Heart left ventricle (tissue), 16 donors: ENCODE measurements at regions not wholly inside any gene's neighbourhood (a gene's known extent, or its start where the extent isn't known, plus 50 kb on each side); places are given as distances from the start of the nearest gene placed in this dataset.

Source experiments
- ATAC-seq, 4 donors: fragments of 200-7000 bp; cut with Tn5 transposase; one replicate each; pipeline ENCODE4 v1.9.1; 2020 to 2022; ENCODE audit warnings: moderate library complexity in 4 of 4, mild to moderate bottlenecking in 3 of 4, moderate number of reproducible peaks in 1 of 4
- DNase-seq, 5 donors: peaks; one replicate each; pipeline ENCODE4 v3.0.0-alpha.2; 2020
- H3K27ac ChIP-seq, 12 donors: fragments of 200-600 bp; sonication (generic) in 4 of 12; one replicate each; pipeline versions ENCODE4 v1.5.0 to v1.8.0; 2016 to 2022; ENCODE audit warnings: mild to moderate bottlenecking in 2 of 12
- H3K27me3 ChIP-seq, 9 donors: fragments of 200-600 bp; sonication (generic) in 2 of 9; one replicate each; pipeline versions ENCODE4 v1.5.1 to v1.8.0; 2016 to 2022; ENCODE audit warnings: mild to moderate bottlenecking in 3 of 9
- H3K36me3 ChIP-seq, 9 donors: fragments of 200-600 bp; sonication (generic) in 2 of 9; one replicate each; pipeline versions ENCODE4 v1.5.0 to v1.8.0; 2018 to 2022; ENCODE audit warnings: mild to moderate bottlenecking in 2 of 9
- H3K4me1 ChIP-seq, 12 donors: fragments of 200-600 bp; sonication (generic) in 4 of 12; one replicate each; pipeline versions ENCODE4 v1.5.0 to v1.8.0; 2016 to 2022; ENCODE audit warnings: mild to moderate bottlenecking in 3 of 12
- H3K4me3 ChIP-seq, 12 donors: fragments of 200-600 bp; sonication (generic) in 4 of 12; one replicate each; pipeline versions ENCODE4 v1.5.0 to v1.8.0; 2017 to 2022; ENCODE audit warnings: mild to moderate bottlenecking in 9 of 12, moderate library complexity in 4 of 12
- H3K9me3 ChIP-seq, 12 donors: fragments of 200-600 bp; sonication (generic) in 4 of 12; one replicate each; pipeline versions ENCODE4 v1.5.0 to v1.8.0; 2016 to 2022; ENCODE audit warnings: mild to moderate bottlenecking in 1 of 12
- CTCF ChIP-seq, 12 donors: fragments of 200-600 bp; sonication (generic) in 4 of 12; IDR thresholded peaks; one replicate each; pipeline versions ENCODE4 v1.5.0 to v1.8.0; 2018 to 2022; ENCODE audit warnings: antibody characterized with exemption in 12 of 12, mild to moderate bottlenecking in 5 of 12
- POLR2A ChIP-seq, 2 donors: fragments of 450-650 bp; IDR thresholded peaks; one replicate each; pipeline ENCODE4 v1.6.1; 2017; ENCODE audit warnings: antibody characterized with exemption in 2 of 2, mild to moderate bottlenecking in 2 of 2, moderate library complexity in 2 of 2
- WGBS, 4 donors: extraction: QIAGEN DNeasy Blood & Tissue Kit in 2 of 4; methylation state at CpG; one replicate each; pipeline versions ENCODE4 v1.1.5 to v1.1.7; 2013 to 2018; 5-methylcytosine and 5-hydroxymethylcytosine counted together
- intact Hi-C, 10 donors: fragments of 100-400 bp; cut with DNase I; formaldehyde crosslinking; loops; one replicate each; pipeline versions ENCODE4 v1.11.1 to v1.14.2; 2022
- donor health status: ischemic (EF 13 %, LVEDD 7.1; RV severe dilation, severe dysfunction).
- donor health status: healthy with polysubstance abuse.
- donor health status: DM: no; HTN: yes; CAD: no.
- donor health status: DM: no; HTN: no; CAD: no.
- donor health status: ischemic (EF 25% LVEDD 6.9; RV normal size, moderate dysfunction).
- donor health status: ischemic (EF 25% LVEDD 5.7; RV mildly dilated, moderate dysfunction).
- donor health status: healthy.
- donor health status: DM: yes; HTN: yes; CAD: no.
- donor health status: ischemic (EF 35%, LVEDD 5.7; RV mildly dilated, moderate dysfunction).
- donor health status: nonischemic (EF 11% LVEDD 7.7; RV severe dilation, severe dysfunction).
- donor health status: DM: yes; HTN: yes; CAD: no.
- donor health status: PGD.
- donor health status: ischemic (EF 29% LVEDD 5.4; RV normal size, mild dysfunction).
- donor health status: nonischemic (EF 23%, LVEDD 6.1; RV moderate dilation, normal function).

GRCh38 chr19:30695171-30695875, 323.1 kb downstream of the ZNF536 start:
- no peaks in the 10 kb centered on the region for H3K9me3 ChIP-seq
- no peak overlapping the region for H3K4me3 ChIP-seq
- 67 to 76% (median 70%) methylated on average over 8 of the region's 8 CpGs for WGBS, 4 donors
- DNase-seq, result no peak
- no peak overlapping the region for H3K27ac ChIP-seq
- intact Hi-C loops, result loop anchor here in 1 of 10 donors (10.0 kb wide), 1 partner anchor 1349 kb away; no protein-coding TSS in a partner anchor
- no peaks in the 10 kb centered on the region for H3K36me3 ChIP-seq
- peak in 1 of 4 donors; percentile 22 for ATAC-seq
- peaks cover 0 to 14% (median 0%) of the 10 kb centered on the region in 12 donors for H3K4me1 ChIP-seq
- TF ChIP-seq POLR2A (IDR thresholded peaks at IDR 0.05) (no peak), CTCF (IDR thresholded peaks at IDR 0.05) (peak in 3 of 12 donors; percentile 15 to 36 (median 17))
- peaks cover 0 to 19% (median 8%) of the 10 kb centered on the region in 9 donors for H3K27me3 ChIP-seq

- TF ChIP-seq POLR2A (IDR thresholded peaks at IDR 0.05) (no peak), CTCF (IDR thresholded peaks at IDR 0.05) (no peak)
- H3K27ac ChIP-seq, result no peak overlapping the region
- H3K27me3 ChIP-seq, result peaks cover 0 to 22% (median 8%) of the 10 kb centered on the region in 9 donors
Measured at GRCh38 chr19:30694156-30694755, 322.1 kb downstream of the ZNF536 start.

GRCh38 chr19:30692879-30693503, 320.8 kb downstream of the ZNF536 start:
- H3K27ac ChIP-seq, result peak overlapping the region in 1 of 12 donors; percentile 64
- TF ChIP-seq CTCF (IDR thresholded peaks at IDR 0.05) (no peak), POLR2A (IDR thresholded peaks at IDR 0.05) (no peak)
- peak in 1 of 4 donors; percentile 14 for ATAC-seq

More at GRCh38 chr19:30694156-30694755, 322.1 kb downstream of the ZNF536 start:
- ATAC-seq (no peak), DNase-seq (no peak)
- intact Hi-C loops, result loop anchor here in 1 of 10 donors (10.0 kb wide), 1 partner anchor 1351 kb away; no protein-coding TSS in a partner anchor
- H3K9me3 ChIP-seq, result no peaks in the 10 kb centered on the region
- H3K36me3 ChIP-seq, result no peaks in the 10 kb centered on the region
- 83 to 87% (median 84%) methylated on average over 4 of the region's 4 CpGs for WGBS, 4 donors
- H3K4me3 ChIP-seq, result no peak overlapping the region
- peaks cover 0 to 14% (median 0%) of the 10 kb centered on the region in 12 donors for H3K4me1 ChIP-seq

More at GRCh38 chr19:30692879-30693503, 320.8 kb downstream of the ZNF536 start:
- Histone ChIP-seq H3K4me3 (peak overlapping the region in 9 of 12 donors; percentile 21 to 50 (median 41)), H3K27me3 (peaks cover 0 to 30% (median 8%) of the 10 kb centered on the region in 9 donors), H3K9me3 (no peaks in the 10 kb centered on the region), H3K36me3 (no peaks in the 10 kb centered on the region), H3K4me1 (peaks cover 0 to 14% (median 0%) of the 10 kb centered on the region in 12 donors)
- WGBS, 4 donors, result 65 to 70% (median 68%) methylated on average over 12 of the region's 12 CpGs
- intact Hi-C loops, result loop anchor here in 1 of 10 donors (10.0 kb wide), 1 partner anchor 1352 kb away; no protein-coding TSS in a partner anchor
- DNase-seq, result no peak
